NCI-H1436 treated with DMSO at 0.1 percent for 48 hours (cell line): ENCODE measurements at regions not wholly inside any gene's neighbourhood (a gene's known extent, or its start where the extent isn't known, plus 50 kb on each side); places are given as distances from the start of the nearest gene placed in this dataset.
"Not testable (repeated sequence)": the region's sequence is repeated elsewhere in the genome, so short reads cannot be mapped to it uniquely, and the experiment has no call there.

Source experiments
- DNase-seq: peaks from one replicate; lab custom pipeline; 2025; lab: John Stamatoyannopoulos, UW

DNA sequence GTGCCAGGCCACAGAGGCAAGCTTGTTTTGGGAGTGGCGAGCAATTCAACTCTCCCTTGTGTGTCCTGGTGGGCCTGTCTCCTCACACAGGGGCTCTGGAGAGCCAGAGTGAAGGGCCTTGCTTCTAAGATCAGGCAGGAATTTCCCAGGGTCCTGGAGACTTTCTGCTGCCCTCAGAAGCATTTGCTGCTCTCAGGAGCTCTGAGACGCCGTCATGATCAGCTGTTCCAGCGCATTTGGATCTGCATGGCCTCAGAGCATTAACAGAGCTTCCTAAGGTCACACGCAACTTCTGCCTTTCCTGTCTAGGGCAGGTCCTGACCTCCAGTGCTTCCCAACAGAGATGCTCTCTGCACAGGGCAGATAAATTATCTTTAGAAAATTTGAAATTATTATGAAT, 52.2 kb upstream of the C10orf90 start:
- no peak for DNase-seq

DNA sequence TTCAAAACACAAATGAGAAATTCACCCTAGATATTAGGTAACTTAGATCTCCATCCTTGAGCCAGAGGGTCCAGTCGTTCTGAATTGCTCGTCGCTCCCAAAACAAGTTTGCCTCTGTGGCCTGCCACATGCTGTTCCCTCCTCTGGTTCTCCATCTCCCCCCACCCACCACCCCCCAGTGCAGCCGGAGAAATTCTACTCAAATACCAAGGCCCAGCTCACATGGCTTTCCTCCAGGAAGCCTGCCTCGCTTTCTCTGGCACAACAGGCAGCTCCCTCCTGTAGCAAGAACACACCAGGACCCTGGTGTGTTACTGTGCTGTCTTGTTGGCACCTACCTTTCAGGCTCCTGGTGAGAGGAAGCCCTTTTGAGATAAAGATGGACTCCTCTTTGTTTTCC, 52.7 kb upstream of the C10orf90 start:
- no peak for DNase-seq

DNA sequence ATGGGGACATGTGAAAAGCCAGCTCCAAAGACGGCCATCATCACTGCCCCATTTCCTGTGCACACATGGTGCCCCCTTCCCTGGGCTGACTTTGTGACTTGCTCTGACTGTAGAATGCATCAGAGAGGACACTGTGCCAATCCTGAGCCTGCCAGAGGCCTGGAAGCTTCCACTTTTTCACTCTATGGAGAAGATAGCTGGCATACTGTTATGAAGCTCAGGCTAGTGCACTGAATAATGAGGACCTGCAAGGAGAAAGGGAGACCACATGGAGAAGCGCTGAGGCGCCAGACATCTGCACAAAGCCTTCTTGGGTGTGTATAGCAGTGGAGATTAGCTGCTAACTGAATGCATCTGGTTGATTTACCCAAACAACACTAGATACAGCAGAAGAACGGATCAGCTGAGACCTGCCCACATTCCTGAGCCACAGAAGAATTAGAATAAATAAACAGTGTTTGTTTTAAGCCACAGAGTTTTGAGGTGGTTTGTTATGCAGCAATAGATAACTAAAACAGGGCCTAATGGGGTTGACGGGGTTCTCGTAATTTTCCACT, 58.9 kb upstream of the C10orf90 start:
- DNase-seq = no peak

DNA sequence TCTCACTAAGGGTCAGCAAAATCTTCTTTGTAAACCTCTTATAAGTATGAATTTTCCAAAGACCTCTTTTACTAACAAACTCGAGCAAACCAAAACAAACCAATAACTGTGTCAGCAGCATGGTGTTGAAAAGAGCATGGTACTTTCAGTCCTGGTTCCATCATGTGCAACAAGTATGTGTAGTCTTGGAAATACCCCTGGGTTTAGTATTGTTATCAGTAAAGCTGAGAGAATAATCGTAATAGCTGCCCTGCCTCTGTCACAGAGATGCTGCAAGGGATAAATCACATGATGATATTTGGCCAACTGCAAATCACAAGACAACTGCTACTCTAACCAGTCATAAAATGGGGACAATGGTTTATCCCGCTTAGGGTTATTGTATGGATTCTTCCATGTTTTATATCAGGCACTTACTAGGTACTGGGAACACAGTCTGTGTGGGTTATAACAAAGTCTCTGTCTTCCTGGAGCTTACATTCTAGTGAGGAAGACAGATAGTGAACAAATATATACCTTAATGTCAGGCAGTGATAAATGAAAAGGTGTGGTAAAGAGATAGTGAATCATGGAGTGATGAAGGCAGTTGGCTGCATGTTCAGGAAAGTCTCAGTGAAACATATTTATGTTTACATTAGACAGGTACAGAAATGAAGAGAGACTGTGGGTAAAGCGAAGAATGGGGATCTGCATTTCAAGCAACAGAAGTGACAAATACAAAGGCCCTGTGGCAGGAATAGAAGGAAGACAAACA, 60.5 kb upstream of the C10orf90 start:
- no peak for DNase-seq

DNA sequence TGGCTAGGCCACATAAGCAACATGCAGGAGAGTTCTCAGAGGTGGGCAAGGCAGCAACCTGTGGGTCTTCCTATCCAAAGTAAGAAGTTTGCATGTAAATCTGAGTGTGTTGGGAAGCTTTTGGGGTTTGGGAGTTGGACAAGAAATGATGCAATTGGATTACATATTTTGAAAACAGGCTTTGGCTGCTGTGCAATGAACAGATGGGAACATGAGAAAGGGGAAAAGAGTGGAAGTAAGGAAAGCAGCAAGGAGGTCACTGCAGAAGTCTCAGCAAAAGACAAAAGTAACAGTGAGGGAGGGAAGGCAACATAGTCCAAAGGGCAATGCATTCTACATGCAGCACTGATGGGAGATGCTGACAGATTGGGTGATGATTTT, 61.1 kb upstream of the C10orf90 start:
- DNase-seq = no peak

DNA sequence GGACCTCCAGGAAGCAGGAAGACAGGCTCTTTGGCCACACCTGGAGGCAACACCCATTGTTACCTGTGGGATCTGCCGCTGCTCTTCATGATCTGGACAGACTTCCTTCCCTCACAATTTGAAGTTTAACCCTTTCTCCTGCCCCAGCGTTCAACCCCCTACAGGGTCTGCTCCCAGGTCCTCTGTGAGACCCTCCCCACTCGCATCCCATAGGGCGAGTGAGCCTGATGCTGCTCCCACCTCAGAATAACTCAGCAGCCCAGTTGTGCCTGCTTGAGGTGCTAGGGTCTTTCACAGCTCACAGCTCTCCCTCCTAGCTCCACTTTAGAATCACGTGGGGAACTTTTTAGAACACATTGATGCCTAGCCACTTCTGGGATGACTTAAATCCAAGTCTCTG, 61.8 kb upstream of the C10orf90 start:
- no peak for DNase-seq

DNA sequence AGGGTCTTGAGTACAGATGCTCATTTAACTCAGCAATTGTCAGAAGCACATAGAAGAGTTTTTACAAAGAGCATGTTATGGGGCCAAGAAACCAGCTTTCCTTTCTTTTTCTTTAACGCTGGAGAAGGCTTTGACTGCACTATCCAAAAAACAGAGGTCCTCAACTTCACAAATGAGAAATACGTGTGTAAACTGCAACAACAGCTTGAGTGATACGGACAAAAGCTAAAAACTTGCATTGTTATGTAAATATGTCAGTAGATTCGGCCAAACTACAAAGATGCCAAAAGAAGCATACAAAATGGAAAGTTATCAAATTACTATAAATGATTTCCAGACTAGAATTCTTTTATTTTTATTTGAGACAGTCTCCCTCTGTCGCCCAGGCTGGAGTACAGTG, 62.4 kb upstream of the C10orf90 start:
- no peak for DNase-seq

DNA sequence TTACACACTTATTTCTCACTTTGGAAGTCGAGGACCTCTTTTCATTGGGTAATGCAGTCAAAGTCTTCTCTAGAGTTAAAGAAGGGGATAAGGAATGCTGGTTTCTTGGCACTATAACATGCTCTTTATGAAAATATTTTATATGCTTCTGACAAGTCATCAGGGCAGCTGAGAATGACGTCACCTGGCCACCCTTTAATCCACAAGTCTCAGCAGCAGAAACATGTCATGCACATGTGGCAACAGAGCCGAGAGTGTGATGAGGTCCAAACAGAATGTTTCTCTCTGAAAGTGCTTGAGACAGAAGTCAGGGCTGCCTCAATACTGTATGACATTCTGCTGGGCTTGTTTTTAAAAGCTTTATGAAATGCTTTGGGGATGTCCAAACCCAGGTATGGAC, 63.5 kb upstream of the C10orf90 start:
- no peak for DNase-seq

DNA sequence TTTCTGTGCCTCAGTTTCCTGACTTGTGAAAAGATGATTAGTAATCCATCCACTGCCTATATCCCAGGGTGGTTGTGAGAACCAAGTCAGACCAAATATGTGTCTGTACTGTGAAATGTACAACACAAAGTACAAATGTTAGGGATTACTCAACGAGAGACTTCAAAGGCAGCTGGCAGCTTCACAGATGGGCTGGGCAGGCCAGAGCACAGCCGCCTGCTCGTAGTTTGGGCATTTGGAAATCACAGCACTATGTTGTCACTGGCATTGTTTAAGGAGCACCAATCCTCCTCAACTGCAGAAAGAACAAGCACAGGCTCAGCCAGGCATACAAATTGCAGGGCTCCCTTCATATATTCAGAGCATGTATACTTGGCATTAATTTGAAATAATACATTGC, 64.5 kb upstream of the C10orf90 start:
- no peak for DNase-seq

DNA sequence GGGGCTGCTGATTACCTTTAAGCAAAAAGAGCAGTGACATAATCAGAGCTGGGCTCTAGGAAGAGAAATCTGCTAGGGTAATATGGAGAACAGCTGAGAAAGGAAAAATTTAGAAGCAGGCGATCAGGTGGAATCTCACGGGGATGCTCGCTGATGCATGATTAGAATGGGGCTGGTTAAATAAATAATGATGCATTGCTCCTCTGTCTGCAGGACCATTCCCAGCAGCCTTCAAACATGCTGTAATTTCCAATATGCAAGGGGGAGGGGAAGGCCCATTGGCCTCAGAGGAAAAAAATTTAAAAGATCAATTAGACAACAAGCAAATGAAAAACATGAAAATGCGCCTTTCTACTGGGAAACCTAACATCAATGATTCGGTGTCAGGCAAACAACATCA, 65.6 kb upstream of the C10orf90 start:
- DNase-seq = no peak

DNA sequence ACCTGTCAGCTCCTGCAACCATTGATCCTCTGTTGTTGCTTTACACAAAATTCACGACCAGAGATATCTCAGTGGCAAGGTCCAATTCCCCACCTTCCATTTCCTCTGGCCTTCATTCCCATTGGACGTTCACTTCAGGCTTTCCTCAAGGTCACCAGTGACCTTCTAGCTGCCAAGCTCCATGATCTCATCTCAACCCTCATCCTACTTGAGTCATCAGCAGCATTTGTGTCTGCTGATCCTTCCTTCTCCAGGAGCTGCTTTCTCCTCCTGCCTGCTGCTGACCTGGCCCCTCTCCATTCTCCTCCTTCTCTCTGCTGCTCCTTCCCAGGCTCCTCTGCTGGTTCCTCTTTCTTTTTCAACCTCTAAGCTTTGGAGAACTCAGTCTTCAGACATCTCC, 66.2 kb upstream of the C10orf90 start:
- DNase-seq = no peak

DNA sequence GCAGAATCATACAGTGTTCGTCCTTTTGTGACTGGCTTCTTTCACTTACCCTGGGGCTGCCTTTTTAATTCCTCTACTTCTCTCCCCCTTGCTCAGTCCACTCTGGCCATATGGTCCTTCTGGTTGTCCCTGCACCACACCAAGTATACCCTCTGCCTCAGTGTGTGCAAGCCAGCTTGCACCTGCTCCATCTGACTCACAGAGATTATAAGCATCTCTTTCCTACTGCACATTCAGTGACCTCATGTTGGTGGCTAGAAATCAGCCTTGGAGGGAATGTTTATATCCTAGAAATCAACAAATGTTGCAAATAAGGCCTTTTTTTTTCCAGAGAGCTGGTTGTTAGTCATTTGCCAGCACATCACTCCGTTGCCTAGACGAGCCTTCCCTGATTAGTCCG, 67.5 kb upstream of the C10orf90 start:
- DNase-seq = no peak

DNA sequence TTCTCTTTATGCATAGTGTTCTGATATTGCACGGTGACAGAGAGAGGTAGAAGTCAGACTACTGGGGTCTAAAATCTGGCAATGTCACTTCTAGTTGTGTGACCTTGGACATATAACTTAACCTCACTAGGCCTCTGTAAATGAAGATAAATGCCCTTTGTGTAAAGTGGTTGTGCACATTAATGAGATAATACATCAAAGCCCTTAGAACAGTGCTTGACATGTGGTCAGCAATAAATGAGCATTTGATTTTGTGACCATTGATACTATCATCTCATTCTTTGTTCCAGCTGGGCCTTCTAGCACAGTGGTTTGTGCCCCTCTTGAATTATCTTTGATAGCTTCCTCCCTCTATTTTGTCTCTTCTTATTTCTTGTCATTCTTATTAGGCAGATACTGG, 74.1 kb upstream of the C10orf90 start:
- no peak for DNase-seq

DNA sequence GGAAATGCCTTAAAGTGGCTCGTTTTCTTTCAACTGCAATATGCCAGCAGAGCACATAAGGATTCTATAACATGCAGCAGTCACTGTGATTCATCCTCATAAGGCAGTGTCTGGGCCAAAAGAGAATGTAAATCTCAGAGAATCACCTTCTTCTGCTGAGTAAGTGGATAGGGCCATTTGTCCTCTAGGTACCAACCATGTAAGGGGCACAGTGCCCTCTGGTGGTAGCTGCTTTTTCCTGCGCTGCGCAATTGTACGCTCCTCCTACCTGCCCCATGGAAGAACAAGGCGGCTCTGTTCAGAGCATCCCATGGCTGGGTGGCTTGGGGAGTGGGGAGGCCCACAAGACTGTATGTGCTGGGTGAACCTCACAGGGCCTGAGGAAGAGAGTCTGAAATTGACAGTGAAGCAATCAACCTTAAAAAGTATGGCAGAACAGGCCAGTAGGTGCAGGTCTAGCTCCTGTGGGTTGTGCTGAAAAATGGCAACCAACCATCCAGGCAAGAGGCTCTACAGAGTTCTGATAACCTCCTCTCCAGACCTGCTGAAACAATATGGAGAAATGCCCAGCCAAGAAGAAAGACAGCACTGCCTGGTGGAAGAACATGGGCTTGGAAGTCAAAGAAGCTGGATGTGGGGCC, 78.6 kb upstream of the C10orf90 start:
- peak; percentile 8 for DNase-seq

DNA sequence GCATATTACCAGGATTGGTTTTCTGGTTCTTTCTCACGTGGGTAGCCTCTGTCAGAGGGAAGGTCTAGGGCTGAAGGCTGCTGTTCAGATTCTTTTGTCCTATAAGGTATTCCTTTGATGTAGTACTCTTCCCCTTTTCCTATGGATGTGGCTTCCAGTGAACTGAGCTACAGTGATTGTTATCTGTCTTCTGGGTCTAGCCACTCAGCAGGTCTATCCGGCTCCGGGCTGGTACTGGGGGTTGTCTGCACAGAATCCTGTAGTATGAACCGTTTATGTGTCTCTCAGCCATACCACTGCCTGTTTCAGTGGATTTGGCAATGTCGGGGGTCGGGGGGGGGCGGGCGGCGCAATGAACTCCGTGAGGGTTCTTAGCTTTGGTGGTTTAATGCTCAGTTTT, 84.5 kb upstream of the C10orf90 start:
- no peak for DNase-seq

DNA sequence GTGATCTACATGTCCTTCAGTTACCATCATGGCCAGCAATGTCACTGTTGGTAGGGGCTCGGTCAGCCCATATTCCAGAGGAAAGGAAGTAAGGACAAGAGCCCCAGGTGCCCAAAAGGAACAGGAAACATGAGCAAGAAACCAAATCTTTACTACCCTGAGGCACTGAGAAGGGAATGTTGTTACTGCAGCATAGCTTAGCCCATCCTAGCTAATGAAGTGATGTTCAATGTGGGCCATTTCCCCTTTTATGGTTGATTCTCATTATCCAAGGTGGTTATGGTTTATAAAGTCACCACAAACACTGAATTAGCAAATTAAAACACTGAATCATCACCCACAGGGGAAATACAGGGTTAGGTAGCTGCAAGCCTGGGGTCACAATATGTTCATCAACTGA, 88.4 kb upstream of the C10orf90 start:
- DNase-seq = no peak

DNA sequence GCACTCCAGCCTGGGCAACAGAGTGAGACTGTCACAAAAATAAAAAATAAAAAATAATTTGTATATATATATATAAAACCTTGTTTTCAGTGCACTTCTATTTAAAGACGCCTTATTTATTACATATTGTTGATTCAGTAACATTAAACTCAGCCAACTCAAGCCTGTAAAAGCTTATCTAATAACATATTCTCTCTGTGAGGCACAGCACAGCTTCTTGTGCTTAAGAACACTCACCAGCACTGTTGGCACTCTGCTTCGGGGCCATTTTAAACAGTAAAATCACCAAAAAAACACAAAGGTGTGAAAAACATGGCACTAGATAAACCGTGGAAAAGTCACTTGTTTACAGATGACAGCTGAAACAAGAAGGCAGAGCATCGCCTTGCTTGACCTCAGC, 89.0 kb upstream of the C10orf90 start:
- DNase-seq = no peak

DNA sequence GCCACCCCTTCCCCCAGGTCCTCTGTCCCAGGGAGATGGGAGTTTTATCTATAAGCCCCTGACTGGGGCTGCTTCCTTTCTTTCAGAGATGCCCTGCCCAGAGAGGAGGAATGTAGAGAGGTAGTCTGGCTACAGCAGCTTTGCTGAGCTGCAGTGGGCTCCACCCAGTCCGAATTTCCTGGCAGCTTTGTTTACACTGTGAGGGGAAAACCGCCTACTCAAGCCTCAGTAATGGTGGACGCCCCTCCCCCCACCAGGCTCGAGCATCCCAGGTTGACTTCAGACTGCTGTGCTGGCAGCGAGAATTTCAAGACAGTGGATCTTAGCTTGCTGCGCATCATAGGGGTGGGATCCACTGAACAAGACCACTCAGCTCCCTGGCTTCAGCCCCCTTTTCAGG, 96.2 kb upstream of the C10orf90 start:
- not testable (repeated sequence) for DNase-seq

DNA sequence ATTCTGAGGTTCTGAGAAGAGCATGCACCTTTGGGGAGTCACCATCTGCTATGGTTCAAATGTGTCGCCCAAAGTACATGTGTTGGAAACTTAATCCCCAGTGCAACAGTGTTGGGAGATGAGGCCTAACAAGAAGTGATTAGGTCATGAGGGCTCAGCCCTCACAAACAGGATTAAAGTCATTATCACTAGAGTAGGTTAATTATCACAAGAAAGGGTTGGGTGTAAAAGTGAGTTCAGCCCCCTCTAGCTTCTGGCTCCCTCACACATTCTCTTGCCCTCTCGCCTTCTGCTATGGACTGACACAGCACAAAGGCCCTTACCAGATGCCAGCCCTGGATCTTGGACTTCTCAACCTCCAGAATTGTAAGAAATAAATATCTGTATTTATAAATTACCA, 100.3 kb upstream of the C10orf90 start:
- DNase-seq = no peak

DNA sequence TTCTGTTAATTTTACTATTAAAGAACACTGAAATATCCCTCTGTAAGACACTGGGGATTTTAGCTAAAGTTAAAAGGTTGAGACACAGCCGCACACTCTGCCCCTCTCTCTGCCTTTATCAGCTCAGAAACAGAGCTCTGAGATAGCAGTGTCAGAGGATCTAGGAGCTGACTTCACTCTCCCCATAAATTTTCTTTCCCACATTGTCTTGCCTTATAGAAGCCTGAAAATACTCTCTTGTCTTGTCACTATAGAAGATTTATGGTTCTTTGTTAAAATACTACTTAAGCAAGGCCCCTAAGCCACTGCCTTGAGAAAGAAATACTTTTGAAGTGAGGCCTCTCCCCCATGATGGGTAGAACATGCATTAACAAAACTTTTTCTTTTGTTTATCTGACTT, 105.7 kb upstream of the C10orf90 start:
- DNase-seq = no peak

DNA sequence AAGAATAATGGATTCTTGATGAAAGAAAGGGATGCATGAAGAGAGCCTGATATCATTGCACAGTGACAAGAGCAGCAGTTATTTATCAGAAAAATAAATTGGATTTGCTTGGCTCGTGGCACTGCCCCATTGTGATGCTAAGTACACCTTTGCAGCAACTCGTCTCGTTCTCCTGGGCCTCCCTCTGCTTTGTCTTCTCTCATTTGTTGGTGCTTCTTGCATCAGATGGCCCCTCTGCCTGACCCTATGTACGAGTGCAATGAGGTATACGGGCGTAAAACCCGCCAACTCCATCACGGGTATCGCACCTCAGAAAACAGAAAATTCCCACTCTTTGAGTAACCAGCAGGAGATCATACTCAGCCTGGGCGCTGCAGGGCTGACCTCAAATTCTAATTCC, 107.2 kb upstream of the C10orf90 start:
- DNase-seq = no peak

DNA sequence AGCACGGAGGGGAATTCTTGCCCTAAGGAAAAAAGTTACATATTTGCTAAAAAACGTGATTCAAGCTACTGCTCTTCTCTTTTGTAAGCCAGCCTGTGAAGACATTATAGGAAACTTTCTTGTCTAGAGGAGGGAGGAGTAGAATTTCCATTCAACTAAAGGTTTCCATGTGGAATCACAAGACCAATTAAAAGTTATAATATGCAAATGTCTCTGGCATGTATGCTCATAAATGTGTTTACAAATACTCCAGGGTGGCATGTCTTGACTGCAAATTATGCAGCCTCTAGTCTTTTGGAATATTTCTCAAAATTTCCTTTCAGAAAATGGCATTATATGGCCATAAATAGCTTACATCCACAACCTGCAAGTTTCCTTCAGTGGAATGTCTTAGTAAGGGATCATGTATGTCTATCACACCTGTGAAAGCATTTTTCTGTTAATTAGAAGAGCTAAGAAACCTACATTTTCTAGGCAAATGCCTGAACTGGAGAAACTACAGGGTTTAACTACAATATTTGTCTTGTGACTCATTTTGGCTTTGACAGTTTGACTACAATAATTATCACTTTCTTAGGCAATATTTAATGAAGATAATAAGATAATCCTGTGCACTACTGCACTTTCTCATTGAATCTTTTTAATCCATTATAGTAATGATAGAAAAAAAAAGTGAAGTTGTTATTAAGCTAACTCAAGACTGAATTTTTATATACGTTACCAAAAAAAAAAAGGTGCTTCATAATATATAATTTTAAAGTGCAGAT, 111.1 kb upstream of the C10orf90 start:
- no peak for DNase-seq
